ENCODE measurements at regions not wholly inside any gene's neighbourhood (a gene's known extent, or its start where the extent isn't known, plus 50 kb on each side); places are given as distances from the start of the nearest gene placed in this dataset.

- ChIA-PET CTCF (interaction anchor here (0.6 to 3.0 kb wide), 3 partner anchors 10 to 1354 kb away, joined by 3 to 15 read pairs (median 9); no protein-coding TSS in a partner anchor), POLR2A (no interaction called here)
- no peak for FAIRE-seq
- Histone ChIP-seq H4K20me1 (replicated peaks; ENCODE audit: control insufficient read depth, extremely low read depth, insufficient read depth, low read length) (no peaks in the 10 kb centered on the region), H3K4me2 (ENCODE audit: insufficient read depth, low read length) (no peak overlapping the region), H3K9me1 (replicated peaks; ENCODE audit: control insufficient read depth, extremely low read depth, insufficient read depth, low read length) (no peaks in the 10 kb centered on the region), H3K36me3 (ENCODE audit: control insufficient read depth in 2 of 2, extremely low read depth in 1 of 2, insufficient read depth in 2 of 2, low read length in 2 of 2) (no peaks in the 10 kb centered on the region), H3K4me1 (ENCODE audit: control insufficient read depth, extremely low read depth, insufficient read depth, low read length) (no peaks in the 10 kb centered on the region), H3K9me3 (replicated peaks; ENCODE audit: control insufficient read depth, insufficient read depth, low read length) (no peaks in the 10 kb centered on the region), H3K4me3 (replicated peaks in 1 of 3; ENCODE audit: insufficient read depth in 1 of 3, low read depth in 1 of 3, low read length in 3 of 3) (no peak overlapping the region), H2AFZ (ENCODE audit: low read depth, low read length) (no peak overlapping the region), H3K27me3 (ENCODE audit: control insufficient read depth in 2 of 2, insufficient read depth in 2 of 2, low read length in 2 of 2) (peaks cover 0 to 4% of the 10 kb centered on the region in 2 experiments), H3K9ac (replicated peaks; ENCODE audit: extremely low read depth, insufficient read depth, low read length) (no peak overlapping the region), H3K27ac (ENCODE audit: insufficient read depth, low read depth, low read length) (no peak overlapping the region), H3K79me2 (ENCODE audit: control insufficient read depth, insufficient read depth, low read length) (no peaks in the 10 kb centered on the region)
- TF ChIP-seq MAX (IDR thresholded peaks at IDR 0.05; ENCODE audit: insufficient read depth, insufficient read length) (no peak), JUN (IDR thresholded peaks at IDR 0.05; ENCODE audit: borderline replicate concordance, insufficient read depth, insufficient read length, low read depth) (no peak), CTCF (IDR thresholded peaks at IDR 0.05; ENCODE audit: extremely low read depth in 1 of 2, insufficient read depth in 1 of 2, low read depth in 1 of 2, low read length in 2 of 2) (no peak), EZH2 (IDR thresholded peaks at IDR 0.05; ENCODE audit: borderline replicate concordance, low read depth, low read length, severe bottlenecking) (no peak), GATA2 (IDR thresholded peaks at IDR 0.05; ENCODE audit: insufficient read depth, insufficient read length, low read depth, low read length) (no peak), MYC (IDR thresholded peaks at IDR 0.05; ENCODE audit: low read depth, low read length) (no peak), FOS (IDR thresholded peaks at IDR 0.05; ENCODE audit: borderline replicate concordance, insufficient read depth, low read length) (no peak), POLR2AphosphoS5 (IDR thresholded peaks at IDR 0.05; ENCODE audit: insufficient read depth, low read depth, low read length) (no peak), POLR2A (IDR thresholded peaks at IDR 0.05; ENCODE audit: low read depth, low read length) (no peak)
- no peak for DNase-seq (ENCODE audit: low read depth, low spot score)
- BruUV-seq (replicated peaks), result no TSS peak
- intact Hi-C loops (cut with micrococcal nuclease), result no loop called here
- dilution Hi-C loops (cut with MboI; ENCODE audit: extremely low pct_ligation_motif_present, low sequenced_read_pairs), result no loop called here
Observed at GRCh38 chr2:57509189-57509588, 537.4 kb upstream of the VRK2 start.

Measured in endothelial cell of umbilical vein (primary cell).